Hepatocyte (in vitro differentiated cells): ENCODE measurements at regions not wholly inside any gene's neighbourhood (a gene's known extent, or its start where the extent isn't known, plus 50 kb on each side); places are given as distances from the start of the nearest gene placed in this dataset.

ENCODE experiments used
- CTCF ChIP-seq: fragments of 200-600 bp; sonication (generic); IDR thresholded peaks from 2 replicates; pipeline ENCODE4 v1.5.1; 2016; ENCODE audit warnings: antibody characterized with exemption, mild to moderate bottlenecking; ENCODE audit not compliant: poor library complexity
- EZH2 ChIP-seq: fragments of 200-600 bp; sonication (generic); IDR thresholded peaks from 2 replicates; pipeline ENCODE4 v1.6.1; 2016; ENCODE audit warnings: antibody characterized with exemption, mild to moderate bottlenecking, borderline replicate concordance
- EZH2phosphoT487 ChIP-seq: fragments of 200-600 bp; sonication (generic); IDR thresholded peaks from one replicate; pipeline ENCODE4 v1.6.1; 2018; ENCODE audit warnings: antibody characterized with exemption, mild to moderate bottlenecking, low read depth, moderate library complexity; ENCODE audit not compliant: unreplicated experiment, severe bottlenecking

GRCh38 chr9:85212887-85213286 is 528.9 kb downstream of the AGTPBP1 start:
- TF ChIP-seq CTCF = no peak
- no peak for TF ChIP-seq EZH2
- no peak for TF ChIP-seq EZH2phosphoT487
